ENCODE measurements at regions not wholly inside any gene's neighbourhood (a gene's known extent, or its start where the extent isn't known, plus 50 kb on each side); places are given as distances from the start of the nearest gene placed in this dataset.

GRCh38 chr6:39999006-39999867 is 65.0 kb upstream of the MOCS1 start:
- Histone ChIP-seq H3K36me3 (no peaks in the 10 kb centered on the region), H3K4me1 (no peaks in the 10 kb centered on the region), H3K4me3 (no peak overlapping the region), H3K9me3 (peaks cover 4% of the 10 kb centered on the region), H3K27me3 (no peaks in the 10 kb centered on the region), H3K27ac (no peak overlapping the region)
- TF ChIP-seq CTCF (IDR thresholded peaks at IDR 0.05): no peak
- intact Hi-C loops (cut with DNase I): no loop called here
- ATAC-seq: no peak
- no peak for DNase-seq

GRCh38 chr6:39998126-39998525 is 63.9 kb upstream of the MOCS1 start:
- no peak overlapping the region for H3K4me3 ChIP-seq
- H3K27ac ChIP-seq: no peak overlapping the region
- no peak for TF ChIP-seq CTCF (IDR thresholded peaks at IDR 0.05)
- no peaks in the 10 kb centered on the region for H3K36me3 ChIP-seq
- no peaks in the 10 kb centered on the region for H3K27me3 ChIP-seq
- peaks cover 14% of the 10 kb centered on the region for H3K9me3 ChIP-seq
- ATAC-seq: no peak
- H3K4me1 ChIP-seq: no peaks in the 10 kb centered on the region
- no peak for DNase-seq
- intact Hi-C loops (cut with DNase I): no loop called here

- Histone ChIP-seq H3K27me3 (no peaks in the 10 kb centered on the region), H3K27ac (no peak overlapping the region), H3K9me3 (peaks cover 20% of the 10 kb centered on the region), H3K36me3 (no peaks in the 10 kb centered on the region), H3K4me3 (no peak overlapping the region), H3K4me1 (no peaks in the 10 kb centered on the region)
- no peak for ATAC-seq
- TF ChIP-seq CTCF (IDR thresholded peaks at IDR 0.05): no peak
- no peak for DNase-seq
- intact Hi-C loops (cut with DNase I): no loop called here
These were observed 62.9 kb upstream of the MOCS1 start for GRCh38 chr6:39997101-39997635.

- peaks cover 25% of the 10 kb centered on the region for H3K9me3 ChIP-seq
- ATAC-seq (no peak), DNase-seq (no peak)
- H3K27me3 ChIP-seq: no peaks in the 10 kb centered on the region
- H3K4me1 ChIP-seq: no peaks in the 10 kb centered on the region
- no peak for TF ChIP-seq CTCF (IDR thresholded peaks at IDR 0.05)
- intact Hi-C loops (cut with DNase I): no loop called here
- H3K4me3 ChIP-seq: no peak overlapping the region
- H3K27ac ChIP-seq: no peak overlapping the region
- H3K36me3 ChIP-seq: no peaks in the 10 kb centered on the region
These were observed 61.4 kb upstream of the MOCS1 start for GRCh38 chr6:39995633-39996032.

GRCh38 chr6:39992861-39993622 is 58.8 kb upstream of the MOCS1 start:
- H3K27me3 ChIP-seq: no peaks in the 10 kb centered on the region
- DNase-seq: no peak

More at GRCh38 chr6:39992861-39993622, 58.8 kb upstream of the MOCS1 start:
- H3K9me3 ChIP-seq: peaks cover 25% of the 10 kb centered on the region
- H3K4me1 ChIP-seq: no peaks in the 10 kb centered on the region
- intact Hi-C loops (cut with DNase I): no loop called here
- no peak for ATAC-seq
- no peaks in the 10 kb centered on the region for H3K36me3 ChIP-seq
- H3K4me3 ChIP-seq: no peak overlapping the region
- H3K27ac ChIP-seq: no peak overlapping the region
- TF ChIP-seq CTCF (IDR thresholded peaks at IDR 0.05): no peak
